AG09319 (cell line): ENCODE measurements at regions not wholly inside any gene's neighbourhood (a gene's known extent, or its start where the extent isn't known, plus 50 kb on each side); places are given as distances from the start of the nearest gene placed in this dataset.

ENCODE experiments used
- DNase-seq: peaks from one replicate; pipeline ENCODE4 v3.0.0-alpha.2; 2010; ENCODE audit warnings: low read depth; ENCODE audit errors: extremely low read depth
- TF ChIP-seq, protein P1 (sequence below): IDR thresholded peaks from 2 replicates; pipeline ENCODE4 v1.5.1; 2011; ENCODE audit warnings: low read depth, mild to moderate bottlenecking, inconsistent platforms, low read length, moderate library complexity

DNA sequence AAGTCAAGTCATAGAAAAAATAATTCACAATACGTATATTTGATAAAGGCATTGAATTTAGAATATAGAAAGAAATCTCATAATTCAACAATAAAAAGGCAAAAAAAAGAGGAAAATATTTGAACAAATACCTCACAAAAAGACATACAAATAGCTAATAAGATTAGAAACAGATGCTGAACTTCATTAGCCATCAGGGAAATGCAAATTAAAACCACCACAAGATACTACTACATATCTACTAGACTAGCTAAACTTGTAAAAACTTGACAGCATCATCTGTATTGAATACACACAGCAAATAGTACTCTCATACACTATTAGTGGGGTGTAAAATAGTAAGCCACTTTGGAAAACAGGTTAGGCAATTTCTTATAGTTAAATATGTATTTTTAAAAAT lies 128.7 kb upstream of the TLL1 start:
- no peak for DNase-seq
- TF ChIP-seq, protein P1, sequence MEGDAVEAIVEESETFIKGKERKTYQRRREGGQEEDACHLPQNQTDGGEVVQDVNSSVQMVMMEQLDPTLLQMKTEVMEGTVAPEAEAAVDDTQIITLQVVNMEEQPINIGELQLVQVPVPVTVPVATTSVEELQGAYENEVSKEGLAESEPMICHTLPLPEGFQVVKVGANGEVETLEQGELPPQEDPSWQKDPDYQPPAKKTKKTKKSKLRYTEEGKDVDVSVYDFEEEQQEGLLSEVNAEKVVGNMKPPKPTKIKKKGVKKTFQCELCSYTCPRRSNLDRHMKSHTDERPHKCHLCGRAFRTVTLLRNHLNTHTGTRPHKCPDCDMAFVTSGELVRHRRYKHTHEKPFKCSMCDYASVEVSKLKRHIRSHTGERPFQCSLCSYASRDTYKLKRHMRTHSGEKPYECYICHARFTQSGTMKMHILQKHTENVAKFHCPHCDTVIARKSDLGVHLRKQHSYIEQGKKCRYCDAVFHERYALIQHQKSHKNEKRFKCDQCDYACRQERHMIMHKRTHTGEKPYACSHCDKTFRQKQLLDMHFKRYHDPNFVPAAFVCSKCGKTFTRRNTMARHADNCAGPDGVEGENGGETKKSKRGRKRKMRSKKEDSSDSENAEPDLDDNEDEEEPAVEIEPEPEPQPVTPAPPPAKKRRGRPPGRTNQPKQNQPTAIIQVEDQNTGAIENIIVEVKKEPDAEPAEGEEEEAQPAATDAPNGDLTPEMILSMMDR: no peak

DNA sequence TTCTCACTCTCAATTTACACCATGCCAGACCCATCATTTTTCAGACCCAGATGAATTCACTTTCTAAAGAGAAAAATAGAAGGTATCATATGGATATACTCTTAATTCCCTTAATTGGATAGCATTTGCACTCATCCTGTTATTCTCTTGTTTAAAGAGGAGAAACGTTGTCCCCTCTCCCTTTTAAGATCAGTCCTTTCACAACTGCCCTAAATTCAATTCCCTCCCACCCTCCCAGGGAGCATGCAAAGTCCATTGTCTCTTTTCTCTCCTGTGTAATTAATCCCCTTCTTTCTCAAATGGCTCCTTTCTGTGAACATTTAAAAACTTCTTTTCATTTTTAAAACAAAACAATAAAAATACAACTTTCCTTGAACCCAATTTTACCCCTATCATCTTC lies 124.7 kb upstream of the TLL1 start:
- TF ChIP-seq, protein P1: no peak
- DNase-seq: no peak

DNA sequence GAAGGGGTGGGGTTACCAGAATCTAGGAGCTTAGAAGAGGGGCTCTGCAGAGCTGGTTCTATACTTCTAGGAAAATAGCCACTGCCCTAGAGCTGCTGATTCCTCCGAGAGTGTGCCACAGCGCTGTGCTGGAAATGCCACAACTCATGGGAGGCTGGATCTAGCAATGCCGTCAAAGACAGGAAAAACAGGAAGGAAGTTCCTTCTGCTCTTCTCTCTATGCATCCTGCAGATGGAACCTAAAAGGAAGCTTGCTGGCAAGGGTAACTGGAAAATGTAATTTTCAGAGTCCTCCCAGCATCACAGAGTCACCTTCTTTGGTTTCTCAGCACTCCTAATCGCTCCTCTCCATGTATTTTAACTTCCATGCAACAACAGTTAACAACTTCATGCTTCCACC lies 121.2 kb upstream of the TLL1 start:
- TF ChIP-seq, protein P1: no peak
- no peak for DNase-seq

DNA sequence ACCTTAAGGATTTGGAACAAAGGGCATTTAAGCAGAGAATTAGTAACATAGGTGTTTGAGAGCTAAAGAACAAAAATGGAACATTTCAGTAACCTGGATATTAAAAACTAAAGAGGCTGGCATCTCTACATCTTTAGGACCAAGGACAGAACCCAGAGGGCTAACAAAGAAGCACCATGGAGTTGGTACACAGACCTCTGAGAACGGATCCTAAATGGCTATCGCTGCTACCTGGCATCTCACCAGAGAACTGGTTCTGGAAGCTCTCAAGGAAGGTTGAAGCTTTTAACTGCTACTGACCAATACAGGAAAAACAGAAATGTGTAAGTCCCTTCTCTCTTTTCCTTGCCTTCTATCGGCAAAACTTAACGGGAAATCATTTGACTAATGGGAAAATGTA lies 118.4 kb upstream of the TLL1 start:
- no peak for DNase-seq
- TF ChIP-seq, protein P1: no peak

DNA sequence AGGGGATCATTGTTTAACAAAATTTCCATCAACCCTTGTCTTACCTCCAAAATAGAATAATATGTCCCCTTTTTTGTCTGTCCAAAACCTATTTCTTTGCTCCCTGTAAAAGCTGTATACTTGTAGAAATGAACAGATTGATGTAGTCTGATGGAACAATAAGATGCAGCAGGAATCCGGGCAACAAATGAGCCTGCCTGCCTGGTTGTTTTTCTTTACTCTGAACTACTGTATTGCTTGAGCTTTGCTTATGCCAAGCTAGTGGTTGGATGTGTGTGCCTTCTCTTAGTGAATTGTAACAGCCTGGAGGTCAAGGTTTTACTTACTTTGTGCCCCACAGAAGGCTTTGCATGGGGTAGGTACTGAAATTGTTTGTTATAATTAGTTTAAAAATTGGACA lies 116.2 kb upstream of the TLL1 start:
- DNase-seq: no peak
- TF ChIP-seq, protein P1: no peak

DNA sequence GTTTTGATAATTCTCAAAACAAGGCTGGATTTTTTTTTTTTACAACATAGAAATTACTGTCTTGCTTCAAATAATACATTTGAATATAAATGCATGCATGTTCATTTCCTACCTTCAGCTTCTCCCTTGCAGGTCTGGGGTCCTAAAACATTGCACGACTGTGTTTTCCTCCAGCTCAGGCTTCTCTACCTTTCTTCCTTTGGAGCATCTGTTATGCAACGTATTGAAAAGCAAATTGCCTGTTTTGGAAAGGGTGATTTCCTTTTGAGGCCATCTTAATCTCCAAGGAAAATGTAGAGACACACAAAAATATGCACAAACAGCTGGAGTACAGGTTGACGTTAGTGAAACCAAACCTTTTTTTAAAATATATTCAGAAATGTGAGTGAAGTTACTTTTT lies 115.6 kb upstream of the TLL1 start:
- no peak for DNase-seq

DNA sequence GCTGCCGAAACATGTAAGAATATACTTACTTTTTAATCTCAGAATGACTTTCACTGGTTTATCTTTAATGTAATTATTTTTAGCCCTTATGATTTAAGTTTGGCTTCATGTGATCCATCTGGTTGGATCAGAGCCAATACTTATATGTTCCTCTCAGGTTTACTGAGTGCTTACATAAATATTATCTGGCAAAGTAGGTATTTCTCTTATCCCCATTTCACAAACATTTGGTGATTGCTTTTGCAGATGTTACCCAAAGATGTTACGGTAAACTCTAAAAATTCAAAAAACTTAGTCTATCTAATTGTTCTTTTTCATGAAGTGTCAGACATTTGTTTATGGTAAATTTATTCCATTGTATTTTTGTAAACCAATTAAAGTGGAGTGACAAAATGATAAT lies 115.0 kb upstream of the TLL1 start:
- no peak for DNase-seq
- TF ChIP-seq, protein P1: no peak

More for the DNA sequence above, 115.6 kb upstream of the TLL1 start:
- TF ChIP-seq, protein P1: no peak

DNA sequence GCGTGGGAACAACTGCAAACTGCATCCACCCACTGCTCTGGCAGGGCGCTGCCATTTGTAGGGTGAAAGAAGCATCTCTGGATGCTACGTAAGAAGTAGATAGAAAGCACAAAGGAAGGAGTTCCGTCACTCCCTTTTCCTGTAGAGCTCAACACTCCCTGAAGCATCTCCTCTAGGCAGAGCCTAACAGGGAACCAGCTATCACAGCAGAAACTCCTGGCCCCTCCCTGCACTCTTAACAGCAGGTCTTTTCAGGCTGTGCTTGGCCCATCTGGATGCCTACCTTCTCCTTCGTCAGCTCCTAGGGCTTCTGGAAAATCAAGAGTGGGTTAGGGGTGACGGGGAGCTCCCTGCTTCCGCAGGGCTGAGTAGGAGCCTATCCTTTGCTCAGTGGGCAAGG lies 112.9 kb upstream of the TLL1 start:
- no peak for DNase-seq
- TF ChIP-seq, protein P1: no peak
